B cell (primary cell): ENCODE measurements at regions not wholly inside any gene's neighbourhood (a gene's known extent, or its start where the extent isn't known, plus 50 kb on each side); places are given as distances from the start of the nearest gene placed in this dataset.

Experiments
- ATAC-seq: fragments of 200-7000 bp; cut with Tn5 transposase; one replicate; pipeline ENCODE4 v1.10.0; 2021; ENCODE audit warnings: low read depth, mild to moderate bottlenecking, moderate number of reproducible peaks, moderate library complexity
- CTCF ChIA-PET: fragments of 350-600 bp; sonication (Branson Sonifier 250); formaldehyde crosslinking; loops from one replicate; lab custom pipeline; 2021; ENCODE audit warnings: antibody characterized with exemption, inconsistent platforms; lab: Charles Lee
- POLR2A ChIA-PET: fragments of 350-600 bp; sonication (Branson Sonifier 250); formaldehyde crosslinking; loops from one replicate; lab custom pipeline; 2021; ENCODE audit warnings: antibody characterized with exemption; lab: Charles Lee
- DNase-seq: peaks from one replicate; pipeline ENCODE4 v3.0.0; 2013
- H2AFZ ChIP-seq: 2 replicates; pipeline ENCODE4 v1.6.1; 2012; ENCODE audit warnings: mild to moderate bottlenecking, low read depth, low read length; ENCODE audit not compliant: insufficient read depth, poor library complexity, severe bottlenecking
- H3K27ac ChIP-seq, 2 donors: 1 replicate in 1 of 2; 2 replicates in 1 of 2; pipeline ENCODE4 v1.5.1; 2012 to 2013; ENCODE audit warnings: low read length in 2 of 2, mild to moderate bottlenecking in 2 of 2, moderate library complexity in 1 of 2
- H3K27me3 ChIP-seq, 4 experiments: fragments of 200-600 bp in 1 of 4; sonication (generic) in 1 of 4; replicated peaks in 1 of 4; 1 replicate in 2 of 4; 2 replicates in 2 of 4; pipeline versions ENCODE4 v1.6.1 to v1.7.0; 2013 to 2016; ENCODE audit warnings: low read length in 3 of 4, mild to moderate bottlenecking in 2 of 4, mixed read lengths in 1 of 4, moderate library complexity in 1 of 4; ENCODE audit not compliant: insufficient read depth in 4 of 4, control insufficient read depth in 3 of 4; ENCODE audit errors: control extremely low read depth in 1 of 4
- H3K36me3 ChIP-seq, 2 experiments: replicated peaks in 1 of 2; 1 replicate in 1 of 2; 2 replicates in 1 of 2; pipeline versions ENCODE4 v1.6.1 to v1.7.1; 2013; ENCODE audit warnings: low read length in 1 of 2; ENCODE audit not compliant: insufficient read depth in 2 of 2, control insufficient read depth in 1 of 2; ENCODE audit errors: control extremely low read depth in 1 of 2, extremely low read depth in 1 of 2
- H3K4me1 ChIP-seq, 2 donors: fragments of 200-600 bp in 1 of 2; sonication (generic) in 1 of 2; 1 replicate in 1 of 2; 2 replicates in 1 of 2; pipeline versions ENCODE4 v1.5.1 to v1.6.1; 2013 to 2017; ENCODE audit warnings: low read length in 2 of 2; ENCODE audit not compliant: control insufficient read depth in 2 of 2, insufficient read depth in 2 of 2
- H3K4me2 ChIP-seq: replicated peaks from 2 replicates; pipeline ENCODE3; 2012; ENCODE audit warnings: mild to moderate bottlenecking, low read depth, low read length; ENCODE audit not compliant: poor library complexity, severe bottlenecking
- H3K4me3 ChIP-seq, 5 experiments: fragments of 200-600 bp in 1 of 5; sonication (generic) in 1 of 5; 1 replicate in 3 of 5; 2 replicates in 2 of 5; pipeline versions ENCODE4 v1.5.1 to v1.7.0; 2011 to 2016; ENCODE audit warnings: low read length in 4 of 5, mild to moderate bottlenecking in 4 of 5, low read depth in 2 of 5, control low read depth in 1 of 5, moderate library complexity in 1 of 5; ENCODE audit not compliant: insufficient read depth in 1 of 5; ENCODE audit errors: control extremely low read depth in 1 of 5, extremely low read depth in 1 of 5
- H3K79me2 ChIP-seq: fragments of 200-600 bp; sonication (generic); one replicate; pipeline ENCODE4 v1.6.0; 2016; ENCODE audit warnings: low read length; ENCODE audit not compliant: control insufficient read depth, insufficient read depth
- H3K9ac ChIP-seq: fragments of 200-600 bp; sonication (generic); 2 replicates; pipeline ENCODE4 v1.6.1; 2017; ENCODE audit warnings: mild to moderate bottlenecking, low read length, moderate library complexity
- H3K9me3 ChIP-seq, 3 donors: one replicate each; pipeline versions ENCODE4 v1.6.1 to v1.7.1; 2013; ENCODE audit warnings: low read length in 2 of 3; ENCODE audit not compliant: control insufficient read depth in 2 of 3, insufficient read depth in 1 of 3; ENCODE audit errors: control extremely low read depth in 1 of 3
- H4K20me1 ChIP-seq: 2 replicates; pipeline ENCODE4 v1.6.0; 2012; ENCODE audit warnings: mild to moderate bottlenecking, low read length; ENCODE audit not compliant: insufficient read depth, control insufficient read depth, poor library complexity, severe bottlenecking
- H3K27ac Mint-ChIP-seq: one replicate; pipeline ENCODE4 v1.8.0; 2021; ENCODE audit warnings: mixed read lengths
- H3K27me3 Mint-ChIP-seq: one replicate; pipeline ENCODE4 v1.8.0; 2021; ENCODE audit warnings: mixed read lengths
- H3K4me1 Mint-ChIP-seq: one replicate; pipeline ENCODE4 v1.8.0; 2021; ENCODE audit warnings: mixed read lengths
- H3K4me3 Mint-ChIP-seq: one replicate; pipeline ENCODE4 v1.8.0; 2021; ENCODE audit warnings: mixed read lengths
- H3K9me3 Mint-ChIP-seq: one replicate; pipeline ENCODE4 v1.8.0; 2022; ENCODE audit warnings: mixed read lengths; ENCODE audit not compliant: insufficient read depth
- EZH2 ChIP-seq: IDR thresholded peaks from 2 replicates; pipeline ENCODE4 v1.6.1; 2012; ENCODE audit warnings: borderline replicate concordance, low read depth, mild to moderate bottlenecking, moderate library complexity, low read length; ENCODE audit not compliant: insufficient read depth, poor library complexity, severe bottlenecking
- WGBS: methylation state at CpG from one replicate; pipeline ENCODE4 v1.1.5; 2013; ENCODE audit warnings: missing lambda C conversion rate; ENCODE audit not compliant: insufficient coverage; 5-methylcytosine and 5-hydroxymethylcytosine counted together
- intact Hi-C: fragments of 100-400 bp; cut with micrococcal nuclease; formaldehyde crosslinking; loops from one replicate; pipeline ENCODE4 v1.10.0; 2022
- TF ChIP-seq, protein P1 (sequence below): fragments of 200-600 bp; IDR thresholded peaks from one replicate; pipeline ENCODE4 v1.8.0; 2022; ENCODE audit warnings: antibody characterized with exemption, mild to moderate bottlenecking

DNA sequence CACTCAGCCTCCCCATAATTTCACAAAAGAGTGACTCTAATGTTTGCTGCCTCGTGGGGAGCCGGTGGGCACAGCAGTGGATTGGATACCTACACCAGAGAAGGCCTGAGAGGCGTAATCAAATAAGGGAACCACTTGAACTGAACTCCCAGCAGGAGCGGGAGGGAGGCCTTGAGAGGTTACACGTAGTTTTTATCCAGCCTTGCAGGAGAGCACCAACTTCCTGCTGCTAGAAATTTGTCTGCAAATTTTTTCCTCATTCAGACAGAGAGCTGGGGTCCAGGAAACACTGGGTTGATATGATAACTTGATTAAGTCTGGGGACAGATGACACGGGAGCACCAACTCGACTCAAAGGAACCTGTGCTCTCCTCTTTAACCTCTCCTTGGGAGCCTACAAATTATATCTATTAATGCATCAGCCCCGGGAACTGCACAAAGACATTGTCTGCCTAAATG lies 69.8 kb downstream of the HES1 start:
- no peaks in the 10 kb centered on the region for H3K36me3 ChIP-seq
- H3K4me1 Mint-ChIP-seq = peaks cover 23% of the 10 kb centered on the region
- H3K27me3 Mint-ChIP-seq = peaks cover 35% of the 10 kb centered on the region
- TF ChIP-seq EZH2 = no peak
- TF ChIP-seq, protein P1, sequence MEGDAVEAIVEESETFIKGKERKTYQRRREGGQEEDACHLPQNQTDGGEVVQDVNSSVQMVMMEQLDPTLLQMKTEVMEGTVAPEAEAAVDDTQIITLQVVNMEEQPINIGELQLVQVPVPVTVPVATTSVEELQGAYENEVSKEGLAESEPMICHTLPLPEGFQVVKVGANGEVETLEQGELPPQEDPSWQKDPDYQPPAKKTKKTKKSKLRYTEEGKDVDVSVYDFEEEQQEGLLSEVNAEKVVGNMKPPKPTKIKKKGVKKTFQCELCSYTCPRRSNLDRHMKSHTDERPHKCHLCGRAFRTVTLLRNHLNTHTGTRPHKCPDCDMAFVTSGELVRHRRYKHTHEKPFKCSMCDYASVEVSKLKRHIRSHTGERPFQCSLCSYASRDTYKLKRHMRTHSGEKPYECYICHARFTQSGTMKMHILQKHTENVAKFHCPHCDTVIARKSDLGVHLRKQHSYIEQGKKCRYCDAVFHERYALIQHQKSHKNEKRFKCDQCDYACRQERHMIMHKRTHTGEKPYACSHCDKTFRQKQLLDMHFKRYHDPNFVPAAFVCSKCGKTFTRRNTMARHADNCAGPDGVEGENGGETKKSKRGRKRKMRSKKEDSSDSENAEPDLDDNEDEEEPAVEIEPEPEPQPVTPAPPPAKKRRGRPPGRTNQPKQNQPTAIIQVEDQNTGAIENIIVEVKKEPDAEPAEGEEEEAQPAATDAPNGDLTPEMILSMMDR = no peak
- peak overlapping the region; percentile 4 for H3K4me3 Mint-ChIP-seq
- H3K27me3 ChIP-seq = peaks cover 0 to 60% (median 30%) of the 10 kb centered on the region in 4 experiments
- DNase-seq (peak; percentile 44), ATAC-seq (no peak)
- POLR2A ChIA-PET = interaction anchor here (0.6 kb wide), 2 partner anchors 91 to 533 kb away, joined by 5 to 7 read pairs; no protein-coding TSS in a partner anchor
- H3K79me2 ChIP-seq = no peaks in the 10 kb centered on the region
- no peaks in the 10 kb centered on the region for H4K20me1 ChIP-seq
- H3K9me3 Mint-ChIP-seq = no peaks in the 10 kb centered on the region
- intact Hi-C loops = no loop called here
- H3K27ac ChIP-seq = no peak overlapping the region
- CTCF ChIA-PET = no interaction called here
- peak overlapping the region; percentile 41 for H3K4me2 ChIP-seq
- H3K9me3 ChIP-seq = no peaks in the 10 kb centered on the region
- WGBS = 15% methylated on average over 7 of the region's 8 CpGs
- H3K4me1 ChIP-seq = peaks cover 28 to 32% of the 10 kb centered on the region in 2 donors
- H3K27ac Mint-ChIP-seq = no peak overlapping the region
- no peak overlapping the region for H3K9ac ChIP-seq
- H2AFZ ChIP-seq = peak overlapping the region; percentile 18
- H3K4me3 ChIP-seq = peak overlapping the region in 1 of 5 experiments; percentile 12

DNA sequence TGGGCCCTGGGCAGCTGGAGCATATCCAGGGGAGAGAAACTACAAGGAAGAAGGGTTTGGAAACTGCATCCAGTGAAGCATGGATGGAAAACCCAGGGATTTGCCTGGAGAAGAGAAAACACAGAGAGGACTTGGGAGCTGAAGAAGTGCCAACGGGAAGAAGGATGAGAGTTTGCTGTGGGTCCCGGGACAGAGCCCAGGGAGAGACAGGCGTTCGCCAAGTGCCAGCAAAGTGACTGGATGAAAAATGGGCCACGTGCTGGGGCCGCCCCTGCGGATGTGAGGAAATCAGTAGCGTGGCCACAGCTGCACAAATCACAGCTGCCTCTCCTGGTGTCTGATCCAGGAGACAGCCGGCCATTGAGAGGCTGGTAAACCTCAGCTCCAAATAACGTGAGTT lies 70.4 kb downstream of the HES1 start:
- peak overlapping the region; percentile 2 for H3K4me3 Mint-ChIP-seq
- peaks cover 32% of the 10 kb centered on the region for H3K27me3 Mint-ChIP-seq
- H2AFZ ChIP-seq = no peak overlapping the region
- ATAC-seq (no peak), DNase-seq (no peak)
- ChIA-PET CTCF (no interaction called here), POLR2A (interaction anchor here (0.6 kb wide), 1 partner anchor 534 kb away, joined by 7 read pairs; no protein-coding TSS in a partner anchor)
- H3K36me3 ChIP-seq = no peaks in the 10 kb centered on the region
- no peaks in the 10 kb centered on the region for H3K9me3 Mint-ChIP-seq
- H3K4me1 ChIP-seq = peaks cover 28 to 32% of the 10 kb centered on the region in 2 donors
- H3K4me1 Mint-ChIP-seq = peaks cover 23% of the 10 kb centered on the region
- no peak overlapping the region for H3K27ac ChIP-seq
- no peak overlapping the region for H3K9ac ChIP-seq
- intact Hi-C loops = no loop called here
- H3K27ac Mint-ChIP-seq = no peak overlapping the region
- H3K27me3 ChIP-seq = peaks cover 0 to 54% (median 29%) of the 10 kb centered on the region in 4 experiments
- no peaks in the 10 kb centered on the region for H3K9me3 ChIP-seq
- TF ChIP-seq, protein P1 = no peak
- no peak for TF ChIP-seq EZH2
- H3K4me3 ChIP-seq = no peak overlapping the region
- 5% methylated on average over 8 of the region's 10 CpGs for WGBS
- H3K79me2 ChIP-seq = no peaks in the 10 kb centered on the region
- H4K20me1 ChIP-seq = no peaks in the 10 kb centered on the region
- H3K4me2 ChIP-seq = peak overlapping the region; percentile 41
